Activated CD8-positive, alpha-beta memory T cell treated with anti-CD3 and anti-CD28 coated beads, Interleukin-2, amount 50 U/mL, for 4 hours (primary cell): ENCODE measurements at regions not wholly inside any gene's neighbourhood (a gene's known extent, or its start where the extent isn't known, plus 50 kb on each side); places are given as distances from the start of the nearest gene placed in this dataset.

Experiments
- DNase-seq: peaks from one replicate; pipeline ENCODE4 v3.0.0-alpha.2; 2020

- DNase-seq, result no peak
These were observed 418.7 kb downstream of the MTX2 start for GRCh38 chr2:176687944-176688343.

- DNase-seq, result no peak
These were observed 420.5 kb downstream of the MTX2 start for GRCh38 chr2:176689711-176690110.

DNA sequence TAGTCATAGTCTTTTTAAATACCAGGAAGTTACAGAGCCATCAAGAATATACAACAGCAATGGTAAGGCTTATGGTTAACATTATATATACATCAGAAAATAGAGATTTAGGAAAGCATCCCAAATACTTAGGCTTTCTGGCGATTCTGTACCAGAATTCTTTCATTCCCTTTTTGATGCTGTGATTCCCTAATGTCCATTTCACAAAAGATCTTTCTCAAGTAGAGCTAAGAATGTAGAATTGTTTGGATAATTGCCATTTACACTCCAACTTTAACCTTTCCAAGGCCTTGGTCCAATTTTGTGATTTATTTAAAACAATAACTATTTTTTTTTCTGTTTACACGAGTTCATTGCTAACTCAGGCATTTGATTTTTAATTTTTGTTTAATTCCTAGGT lies 422.2 kb downstream of the MTX2 start:
- DNase-seq, result no peak

DNA sequence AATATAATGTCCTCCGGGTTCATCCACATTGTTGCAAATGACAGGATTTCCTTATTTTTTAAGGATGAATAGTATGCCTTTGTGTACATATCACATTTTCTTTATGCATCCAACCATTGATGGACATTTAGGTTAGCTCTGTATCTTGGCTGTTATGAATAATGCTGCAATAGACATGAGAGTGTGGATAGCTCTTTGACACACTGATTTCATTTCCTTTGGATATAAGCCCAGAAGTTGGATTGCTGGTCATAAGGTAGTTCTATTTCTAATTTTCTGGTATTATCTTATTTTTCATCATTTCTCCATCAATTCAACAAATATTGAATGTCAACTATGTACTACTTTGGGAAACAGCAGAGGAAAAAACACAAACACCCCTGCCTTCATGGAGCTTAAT lies 423.3 kb downstream of the MTX2 start:
- no peak for DNase-seq

- no peak for DNase-seq
These were observed 429.9 kb downstream of the MTX2 start for GRCh38 chr2:176699098-176699497.

DNA sequence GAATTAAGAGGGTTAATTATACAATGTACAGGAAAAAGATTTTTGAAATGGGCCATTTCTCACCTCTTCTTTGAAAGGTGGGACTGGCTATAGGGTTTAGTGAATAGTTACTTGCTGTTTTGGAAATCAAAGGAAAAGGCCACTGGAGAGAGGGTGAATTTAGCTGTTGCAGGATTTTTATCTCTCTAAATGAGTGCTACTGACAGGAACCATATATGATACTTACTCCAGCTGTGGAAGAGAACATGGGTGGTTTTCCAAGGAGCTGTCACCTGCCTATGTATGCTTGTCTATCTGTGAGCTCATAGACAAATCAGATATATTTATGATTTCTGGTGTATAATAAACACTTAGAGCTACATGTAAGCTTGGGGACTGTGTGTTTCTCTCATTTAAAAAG lies 430.4 kb downstream of the MTX2 start:
- no peak for DNase-seq

DNA sequence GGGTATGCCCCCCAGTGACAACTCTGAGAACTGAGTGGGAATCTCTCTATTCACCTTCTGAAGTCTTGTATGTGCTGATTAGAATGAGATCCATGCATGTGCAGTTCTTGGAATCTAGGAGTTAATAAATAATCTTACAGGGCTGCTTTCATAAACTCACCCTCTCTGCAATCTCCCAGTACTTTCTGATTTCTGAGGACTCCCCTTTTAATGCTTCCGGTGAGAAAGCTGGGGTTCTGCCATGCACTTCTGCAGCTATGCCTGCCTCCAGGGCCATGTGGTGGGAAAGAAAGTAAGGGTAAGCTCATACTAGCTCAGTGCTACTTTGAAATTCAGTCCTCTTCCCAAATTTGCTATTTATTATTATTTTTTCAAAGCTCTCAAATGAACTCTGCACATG lies 432.9 kb downstream of the MTX2 start:
- DNase-seq, result no peak

GRCh38 chr2:176704282-176704858 lies 435.1 kb downstream of the MTX2 start:
- no peak for DNase-seq

DNA sequence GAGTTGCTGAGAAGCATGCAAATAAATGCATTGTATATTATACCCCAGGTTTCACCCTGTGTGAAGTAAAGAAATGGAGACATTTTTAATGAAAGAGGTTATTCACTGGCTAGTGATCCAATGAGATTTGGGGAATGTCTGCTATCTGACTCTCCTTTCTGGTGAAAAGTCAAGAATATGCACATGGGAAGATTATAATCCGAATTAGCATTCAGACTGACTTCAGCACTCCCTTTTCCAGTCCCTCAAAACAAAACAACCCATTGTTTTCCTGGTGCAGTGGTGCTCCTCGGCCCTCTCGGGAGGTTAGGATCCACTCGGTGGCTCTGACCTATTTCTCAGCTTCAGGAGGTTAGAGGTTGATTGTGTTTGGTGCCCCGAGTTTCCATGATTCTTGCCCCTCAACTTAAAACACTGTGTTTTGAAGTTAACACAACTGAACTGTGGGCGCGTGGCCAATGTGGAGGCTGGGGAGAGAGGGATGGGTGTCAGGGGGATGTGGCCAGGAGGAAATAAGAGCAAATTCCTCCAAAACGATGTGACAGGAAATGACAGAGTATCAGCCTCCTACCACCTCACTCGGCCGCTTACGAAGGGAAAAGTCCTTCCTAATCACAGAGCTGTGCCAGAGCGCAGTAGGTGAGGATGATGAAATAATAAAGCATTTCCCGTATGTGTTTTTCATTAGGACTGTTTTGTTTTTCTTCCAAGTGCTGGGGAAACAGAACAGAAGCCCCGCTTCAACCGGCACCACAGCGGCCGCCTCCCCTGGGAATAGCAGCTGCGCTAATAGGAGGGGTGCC lies 440.1 kb downstream of the MTX2 start:
- DNase-seq, result no peak

- no peak for DNase-seq
These were observed 440.7 kb downstream of the MTX2 start for GRCh38 chr2:176709991-176710390.

GRCh38 chr2:176710657-176711186 lies 441.5 kb downstream of the MTX2 start:
- no peak for DNase-seq

DNA sequence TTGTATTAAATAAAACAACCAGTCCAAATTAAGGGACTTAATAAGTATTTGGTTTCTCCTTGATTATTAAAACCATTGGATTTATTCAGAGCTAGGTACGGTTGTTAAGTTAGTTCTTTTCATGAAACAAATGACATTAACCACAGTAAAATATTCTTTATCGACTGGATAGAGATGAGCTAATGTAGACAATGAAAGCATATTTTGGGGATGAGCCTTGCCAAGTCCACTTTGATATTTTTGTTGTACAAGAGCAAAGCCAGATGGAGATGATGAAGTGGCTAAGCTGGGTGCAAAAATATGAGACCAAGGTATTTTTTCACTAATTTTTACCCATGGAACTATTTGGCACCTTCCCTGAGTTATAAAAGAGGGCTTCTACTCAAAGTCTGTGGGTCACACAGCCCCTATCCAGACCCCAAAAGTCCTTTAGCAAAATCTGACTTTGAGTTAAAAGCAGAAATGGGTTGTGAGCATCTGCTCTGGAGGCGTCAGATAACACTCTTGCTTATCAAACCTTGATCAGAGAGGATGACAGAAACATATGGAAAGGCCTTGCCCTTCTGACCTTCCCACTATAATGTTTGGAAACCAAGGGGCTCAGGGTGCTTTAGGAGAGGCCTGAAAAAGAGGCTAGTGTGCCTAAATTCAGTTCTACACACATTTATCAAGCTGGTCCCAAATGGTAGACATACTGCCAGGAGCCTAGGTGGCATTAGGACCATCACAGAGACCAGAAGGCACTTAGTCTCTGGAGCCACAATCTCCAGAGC lies 456.8 kb downstream of the MTX2 start:
- no peak for DNase-seq

DNA sequence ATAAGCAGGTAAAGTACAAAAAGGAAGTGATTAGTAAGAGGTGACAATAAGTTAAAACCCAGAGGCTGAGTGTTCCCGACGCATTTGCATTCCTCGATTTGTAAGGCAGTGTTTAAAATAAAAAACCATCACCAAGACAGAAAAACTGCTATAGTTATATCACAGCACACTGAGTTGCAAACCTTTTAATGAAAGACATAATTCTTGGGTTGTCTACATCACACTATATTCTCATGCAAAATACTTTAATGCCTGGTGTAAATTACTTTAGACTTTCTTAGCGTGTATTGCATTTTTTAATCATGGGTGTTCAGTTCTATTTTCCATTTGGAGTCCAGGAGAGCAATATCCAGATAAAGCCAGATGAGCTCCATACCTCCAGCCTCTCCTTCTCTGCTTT lies 458.5 kb downstream of the MTX2 start:
- no peak for DNase-seq

DNA sequence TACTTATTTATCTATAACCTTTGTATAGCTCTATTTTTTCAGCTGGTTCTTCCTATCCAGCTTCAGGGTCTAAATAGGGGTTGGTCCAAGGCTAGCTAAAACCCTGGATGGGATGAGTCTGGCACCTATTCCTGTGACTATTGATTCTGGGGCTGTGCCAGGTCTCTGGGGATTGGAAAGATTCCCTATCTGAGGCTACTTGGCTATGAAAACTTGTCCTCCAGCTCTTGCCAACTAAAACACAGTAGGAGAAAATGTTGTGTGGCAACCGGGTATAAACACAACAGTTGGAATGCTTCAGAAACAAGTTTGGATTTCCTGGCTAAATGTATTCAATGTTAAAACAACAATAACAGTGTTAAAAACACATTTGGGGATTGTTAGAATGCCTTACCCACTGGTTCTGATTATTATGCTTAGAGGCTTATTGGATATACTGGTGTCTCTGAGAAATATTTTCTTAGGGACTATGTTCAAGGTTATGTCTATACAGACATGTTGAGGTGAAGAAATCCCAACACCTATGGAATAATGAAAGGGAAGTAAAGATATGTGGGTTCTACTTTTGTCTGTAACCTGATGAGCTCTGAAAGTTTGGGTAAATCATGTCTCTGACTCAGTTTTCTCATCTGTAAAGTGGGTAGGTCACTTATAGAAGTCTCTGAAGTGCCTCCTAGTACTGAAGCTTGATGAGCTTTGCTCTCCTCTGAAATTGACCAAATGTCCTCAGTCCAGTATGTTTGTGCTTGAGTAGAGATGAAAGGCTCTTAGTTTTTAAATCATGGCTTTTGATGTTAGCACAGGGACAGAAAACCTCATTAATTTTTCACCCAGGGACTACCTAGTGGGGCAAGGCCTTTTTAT lies 460.7 kb downstream of the MTX2 start:
- DNase-seq, result no peak

- no peak for DNase-seq
These were observed 463.5 kb downstream of the MTX2 start for GRCh38 chr2:176732780-176733179.

GRCh38 chr2:176733698-176734430 lies 464.6 kb downstream of the MTX2 start:
- DNase-seq, result no peak

DNA sequence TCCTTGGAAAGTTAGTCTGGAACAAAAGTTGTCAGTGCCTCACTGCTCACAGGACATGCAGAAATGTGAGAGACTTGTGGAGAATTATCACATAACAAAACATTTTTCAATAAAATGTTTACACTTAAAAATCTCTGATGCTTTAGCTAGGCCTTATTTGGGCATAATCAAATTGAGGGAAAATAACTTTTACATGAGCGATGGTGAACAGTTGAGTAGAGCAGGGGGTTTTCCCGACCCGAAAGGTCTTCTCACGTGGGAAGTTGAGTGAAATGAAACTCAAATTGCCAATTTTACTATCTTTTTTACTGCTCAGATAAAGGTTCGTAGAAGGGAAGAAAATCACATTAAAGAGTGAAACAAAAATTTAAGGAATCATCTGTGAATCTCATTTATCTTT lies 465.6 kb downstream of the MTX2 start:
- DNase-seq, result no peak

DNA sequence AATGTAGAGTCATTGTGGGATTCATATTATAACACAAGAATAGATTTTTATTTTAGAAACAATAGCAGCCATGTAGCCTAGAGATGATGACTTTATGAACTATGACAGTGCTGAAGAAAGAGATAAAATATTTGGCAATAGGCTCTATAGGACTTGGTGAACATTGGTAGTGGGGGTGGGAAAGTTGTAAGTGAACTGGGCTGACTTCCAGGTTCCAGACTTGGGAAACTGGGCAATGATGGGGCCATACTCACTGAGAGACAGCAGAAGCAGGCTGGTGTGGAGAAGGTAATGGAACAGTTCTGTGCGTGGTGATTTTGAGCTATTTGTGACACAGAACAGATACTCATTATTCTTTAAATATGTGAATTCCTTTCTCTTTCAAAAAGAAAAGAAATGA lies 470.3 kb upstream of the HNRNPA3 start:
- no peak for DNase-seq

- no peak for DNase-seq
These were observed 468.9 kb upstream of the HNRNPA3 start for GRCh38 chr2:176743671-176744070.

GRCh38 chr2:176744146-176744545 lies 468.4 kb upstream of the HNRNPA3 start:
- no peak for DNase-seq

DNA sequence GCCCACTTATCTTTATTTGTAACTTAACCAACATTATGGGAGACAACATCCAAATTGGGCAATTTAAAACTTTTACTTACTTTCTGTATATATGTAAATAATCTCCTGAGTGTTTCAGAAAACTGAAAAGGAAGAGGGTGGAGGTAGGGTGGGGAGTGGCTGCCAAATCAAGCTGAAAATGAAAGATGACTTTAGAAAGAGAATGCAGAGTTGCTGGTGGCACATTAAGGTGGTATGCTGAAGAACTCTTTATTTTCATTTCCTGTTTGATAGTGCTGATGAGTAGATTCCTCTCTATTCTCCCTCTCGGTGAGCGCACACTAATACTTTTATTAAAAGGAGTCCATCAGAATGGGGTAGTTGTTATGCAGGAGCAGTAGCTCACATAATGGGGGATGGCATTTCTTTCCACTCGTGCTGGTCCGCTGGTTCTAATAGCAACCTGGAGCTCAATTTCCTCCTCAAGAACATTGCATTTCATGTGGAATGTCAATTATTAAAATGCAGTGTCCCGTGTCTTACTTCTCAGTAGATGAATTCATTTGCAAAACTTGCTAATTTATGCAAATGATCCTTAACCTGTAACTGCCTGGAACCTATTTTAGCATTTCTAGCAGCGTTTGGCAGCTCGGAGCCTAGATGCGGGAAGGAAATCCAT lies 466.9 kb upstream of the HNRNPA3 start:
- no peak for DNase-seq

DNA sequence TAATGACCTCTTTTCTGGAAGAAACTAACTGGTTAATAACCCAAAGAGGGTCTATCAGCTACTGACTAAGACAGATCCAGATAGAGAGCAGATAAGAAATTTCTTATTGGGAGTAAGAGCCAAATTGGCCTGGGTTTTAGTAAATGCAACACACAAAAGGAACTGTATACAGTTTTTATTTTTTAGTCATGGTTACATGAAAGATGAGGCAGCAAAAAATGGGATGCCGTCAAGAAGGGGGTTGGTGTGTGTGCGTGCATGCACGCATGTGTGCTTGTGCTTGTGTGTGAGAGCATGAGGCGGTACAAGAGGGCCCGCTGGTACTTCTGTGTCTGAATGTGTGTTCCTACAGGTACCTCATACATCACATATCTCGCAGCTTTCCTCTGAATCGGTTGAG lies 466.2 kb upstream of the HNRNPA3 start:
- no peak for DNase-seq
